WTC11 (cell line): ENCODE measurements at regions not wholly inside any gene's neighbourhood (a gene's known extent, or its start where the extent isn't known, plus 50 kb on each side); places are given as distances from the start of the nearest gene placed in this dataset.

Experiments used
- ATAC-seq: fragments of 200-7000 bp; cut with Tn5 transposase; 2 replicates; pipeline ENCODE4 v1.10.0; 2021; ENCODE audit warnings: mild to moderate bottlenecking, moderate library complexity
- CTCF ChIA-PET: fragments of 300-600 bp; sonication (Branson Sonifier 250); formaldehyde crosslinking; loops from one replicate; lab custom pipeline; 2021; ENCODE audit warnings: antibody characterized with exemption; lab: Charles Lee
- POLR2A ChIA-PET: fragments of 350-600 bp; sonication (Branson Sonifier 250); formaldehyde crosslinking; loops from one replicate; lab custom pipeline; 2021; ENCODE audit warnings: antibody characterized with exemption; lab: Charles Lee
- DNase-seq: peaks from one replicate; pipeline ENCODE4 v3.0.0; 2021; ENCODE audit warnings: low spot score
- H3K27ac Mint-ChIP-seq: 2 replicates; pipeline ENCODE4 v1.8.0; 2021; ENCODE audit warnings: mixed read lengths
- H3K27me3 Mint-ChIP-seq: 2 replicates; pipeline ENCODE4 v1.8.0; 2021; ENCODE audit warnings: low read depth, mild to moderate bottlenecking, moderate library complexity, mixed read lengths
- H3K36me3 Mint-ChIP-seq: 2 replicates; pipeline ENCODE4 v1.8.0; 2021; ENCODE audit warnings: mixed read lengths
- H3K4me1 Mint-ChIP-seq: 2 replicates; pipeline ENCODE4 v1.8.0; 2022; ENCODE audit warnings: mixed read lengths
- H3K4me3 Mint-ChIP-seq: 2 replicates; pipeline ENCODE4 v1.8.0; 2021; ENCODE audit warnings: mild to moderate bottlenecking, moderate library complexity, mixed read lengths
- H3K9me3 Mint-ChIP-seq: 2 replicates; pipeline ENCODE4 v1.8.0; 2021; ENCODE audit warnings: mixed read lengths
- AR ChIP-seq: fragments of 250-450 bp; sonication (Bioruptor Pico); IDR thresholded peaks from 2 replicates; pipeline ENCODE4 v1.9.0; 2021; ENCODE audit warnings: mild to moderate bottlenecking
- ATF3 ChIP-seq: sonication (generic); formaldehyde crosslinking; conservative IDR thresholded peaks from 2 replicates; pipeline ENCODE4 v1.8.1; 2022; ENCODE audit warnings: mild to moderate bottlenecking, missing genetic modification reagents
- ATF6 ChIP-seq: sonication (generic); formaldehyde crosslinking; IDR thresholded peaks from 2 replicates; pipeline ENCODE4 v1.8.1; 2023; ENCODE audit warnings: mild to moderate bottlenecking, missing genetic modification reagents
- ELF4 ChIP-seq: sonication (generic); formaldehyde crosslinking; IDR thresholded peaks from 2 replicates; pipeline ENCODE4 v1.8.1; 2022; ENCODE audit warnings: low read depth, mild to moderate bottlenecking, moderate library complexity, missing genetic modification reagents
- ERG ChIP-seq: fragments of 250-450 bp; sonication (Bioruptor Pico); IDR thresholded peaks from 2 replicates; pipeline ENCODE4 v1.8.0; 2021; ENCODE audit warnings: mild to moderate bottlenecking
- GTF2I ChIP-seq: fragments of 250-450 bp; sonication (Bioruptor Pico); conservative IDR thresholded peaks from 2 replicates; pipeline ENCODE4 v1.4.0; 2021; ENCODE audit warnings: mild to moderate bottlenecking
- IRF1 ChIP-seq: sonication (generic); formaldehyde crosslinking; IDR thresholded peaks from 2 replicates; pipeline ENCODE4 v1.8.0; 2023; ENCODE audit warnings: missing genetic modification reagents
- KAT7 ChIP-seq: sonication (generic); formaldehyde crosslinking; IDR thresholded peaks from 2 replicates; pipeline ENCODE4 v1.8.1; 2023; ENCODE audit warnings: missing genetic modification reagents, mild to moderate bottlenecking, borderline replicate concordance
- NR1H2 ChIP-seq: sonication (generic); formaldehyde crosslinking; IDR thresholded peaks from 2 replicates; pipeline ENCODE4 v1.9.0; 2021; ENCODE audit warnings: mild to moderate bottlenecking, moderate library complexity, missing genetic modification reagents
- ZNF121 ChIP-seq: sonication (generic); formaldehyde crosslinking; IDR thresholded peaks from 2 replicates; pipeline ENCODE4 v1.8.0; 2023; ENCODE audit warnings: missing genetic modification reagents
- ZNF232 ChIP-seq: sonication (generic); formaldehyde crosslinking; IDR thresholded peaks from 2 replicates; pipeline ENCODE4 v1.8.0; 2022; ENCODE audit warnings: mild to moderate bottlenecking, missing genetic modification reagents
- ZNF317 ChIP-seq: sonication (generic); formaldehyde crosslinking; IDR thresholded peaks from 2 replicates; pipeline ENCODE4 v1.8.1; 2023; ENCODE audit warnings: low read depth, mild to moderate bottlenecking, moderate library complexity, missing genetic modification reagents, borderline replicate concordance
- ZNF416 ChIP-seq: fragments of 250-450 bp; sonication (Bioruptor Pico); IDR thresholded peaks from 2 replicates; pipeline ENCODE4 v1.9.0; 2021; ENCODE audit warnings: mild to moderate bottlenecking, inconsistent platforms
- ZNF671 ChIP-seq: fragments of 250-450 bp; sonication (Bioruptor Pico); IDR thresholded peaks from 2 replicates; pipeline ENCODE4 v1.8.0; 2021; ENCODE audit warnings: mild to moderate bottlenecking
- TF ChIP-seq, protein P1 (sequence below): fragments of 250-450 bp; sonication (Bioruptor Pico); IDR thresholded peaks from 2 replicates; pipeline ENCODE4 v2.1.2; 2022; ENCODE audit warnings: mild to moderate bottlenecking, moderate library complexity
- TF ChIP-seq, protein P2 (sequence below): sonication (generic); formaldehyde crosslinking; IDR thresholded peaks from 2 replicates; pipeline ENCODE4 v1.8.1; 2023; ENCODE audit warnings: mild to moderate bottlenecking, missing genetic modification reagents, moderate library complexity

- H3K4me1 Mint-ChIP-seq = peaks cover 12% of the 10 kb centered on the region
- H3K27ac Mint-ChIP-seq = no peak overlapping the region
- no peak for DNase-seq
- no peak for TF ChIP-seq ZNF416
- no peak for TF ChIP-seq ZNF232 (CRISPR knock-in tag)
- TF ChIP-seq KAT7 (CRISPR knock-in tag) = no peak
- no peak for TF ChIP-seq ERG (CRISPR knock-in tag)
- no peak for TF ChIP-seq ZNF671
- no peak for TF ChIP-seq IRF1
- TF ChIP-seq GTF2I (CRISPR knock-in tag) = no peak
- TF ChIP-seq, protein P1, sequence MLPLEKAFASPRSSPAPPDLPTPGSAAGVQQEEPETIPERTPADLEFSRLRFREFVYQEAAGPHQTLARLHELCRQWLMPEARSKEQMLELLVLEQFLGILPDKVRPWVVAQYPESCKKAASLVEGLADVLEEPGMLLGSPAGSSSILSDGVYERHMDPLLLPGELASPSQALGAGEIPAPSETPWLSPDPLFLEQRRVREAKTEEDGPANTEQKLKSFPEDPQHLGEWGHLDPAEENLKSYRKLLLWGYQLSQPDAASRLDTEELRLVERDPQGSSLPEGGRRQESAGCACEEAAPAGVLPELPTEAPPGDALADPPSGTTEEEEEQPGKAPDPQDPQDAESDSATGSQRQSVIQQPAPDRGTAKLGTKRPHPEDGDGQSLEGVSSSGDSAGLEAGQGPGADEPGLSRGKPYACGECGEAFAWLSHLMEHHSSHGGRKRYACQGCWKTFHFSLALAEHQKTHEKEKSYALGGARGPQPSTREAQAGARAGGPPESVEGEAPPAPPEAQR (CRISPR knock-in tag) = no peak
- TF ChIP-seq ATF6 (CRISPR knock-in tag) = no peak
- no peak for TF ChIP-seq NR1H2
- TF ChIP-seq AR (CRISPR knock-in tag) = no peak
- TF ChIP-seq, protein P2, sequence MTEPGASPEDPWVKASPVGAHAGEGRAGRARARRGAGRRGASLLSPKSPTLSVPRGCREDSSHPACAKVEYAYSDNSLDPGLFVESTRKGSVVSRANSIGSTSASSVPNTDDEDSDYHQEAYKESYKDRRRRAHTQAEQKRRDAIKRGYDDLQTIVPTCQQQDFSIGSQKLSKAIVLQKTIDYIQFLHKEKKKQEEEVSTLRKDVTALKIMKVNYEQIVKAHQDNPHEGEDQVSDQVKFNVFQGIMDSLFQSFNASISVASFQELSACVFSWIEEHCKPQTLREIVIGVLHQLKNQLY (CRISPR knock-in tag) = no peak
- TF ChIP-seq ELF4 (CRISPR knock-in tag) = no peak
- TF ChIP-seq ZNF121 = no peak
- TF ChIP-seq ZNF317 (CRISPR knock-in tag) = no peak
- no peak for ATAC-seq
- ChIA-PET POLR2A (no interaction called here), CTCF (interaction anchor here (0.7 to 1.6 kb wide), 5 partner anchors 9 to 601 kb away, joined by 3 to 13 read pairs (median 5); no protein-coding TSS in a partner anchor)
- no peak overlapping the region for H3K4me3 Mint-ChIP-seq
- H3K36me3 Mint-ChIP-seq = no peaks in the 10 kb centered on the region
- no peaks in the 10 kb centered on the region for H3K9me3 Mint-ChIP-seq
- no peaks in the 10 kb centered on the region for H3K27me3 Mint-ChIP-seq
Measured at GRCh38 chr10:63767138-63767801, 246.1 kb downstream of the REEP3 start.

- CTCF ChIA-PET = interaction anchor here (1.1 kb wide), 1 partner anchor 31 kb away, joined by 3 read pairs; no protein-coding TSS in a partner anchor
- H3K4me3 Mint-ChIP-seq = no peak overlapping the region
- no peak overlapping the region for H3K27ac Mint-ChIP-seq
- no peaks in the 10 kb centered on the region for H3K36me3 Mint-ChIP-seq
- no peaks in the 10 kb centered on the region for H3K27me3 Mint-ChIP-seq
- H3K9me3 Mint-ChIP-seq = no peaks in the 10 kb centered on the region
- TF ChIP-seq KAT7 (CRISPR knock-in tag) (no peak), ATF3 (CRISPR knock-in tag) (no peak)
- TF ChIP-seq, all 79 proteins: peak for 0
- DNase-seq (no peak), ATAC-seq (no peak)
- peaks cover 12% of the 10 kb centered on the region for H3K4me1 Mint-ChIP-seq
- POLR2A ChIA-PET = no interaction called here
Measured at GRCh38 chr10:63769367-63769766, 248.2 kb downstream of the REEP3 start.
